Activated B cell treated with CpG ODN at 0.5 μM for 24 hours (primary cell): ENCODE measurements at regions not wholly inside any gene's neighbourhood (a gene's known extent, or its start where the extent isn't known, plus 50 kb on each side); places are given as distances from the start of the nearest gene placed in this dataset.

Source experiments
- ATAC-seq: fragments of 200-7000 bp; cut with Tn5 transposase; one replicate; pipeline ENCODE4 v1.10.0; 2021; ENCODE audit warnings: low read depth, mild to moderate bottlenecking, moderate library complexity
- CTCF ChIA-PET: fragments of 350-600 bp; sonication (Branson Sonifier 250); formaldehyde crosslinking; loops from one replicate; lab custom pipeline; 2021; ENCODE audit warnings: antibody characterized with exemption; lab: Charles Lee
- POLR2A ChIA-PET: fragments of 350-600 bp; sonication (Branson Sonifier 250); formaldehyde crosslinking; loops from one replicate; lab custom pipeline; 2021; ENCODE audit warnings: antibody characterized with exemption; lab: Charles Lee
- DNase-seq: peaks from one replicate; pipeline ENCODE4 v3.0.0; 2022
- H3K27ac Mint-ChIP-seq: one replicate; pipeline ENCODE4 v1.8.0; 2020; ENCODE audit warnings: mixed read lengths
- H3K27me3 Mint-ChIP-seq: one replicate; pipeline ENCODE4 v1.8.0; 2021; ENCODE audit warnings: mixed read lengths
- H3K36me3 Mint-ChIP-seq: one replicate; pipeline ENCODE4 v1.8.0; 2021; ENCODE audit warnings: low read depth, mixed read lengths
- H3K4me1 Mint-ChIP-seq: one replicate; pipeline ENCODE4 v1.8.0; 2021; ENCODE audit warnings: mixed read lengths
- H3K4me3 Mint-ChIP-seq: one replicate; pipeline ENCODE4 v1.8.0; 2020; ENCODE audit warnings: mild to moderate bottlenecking, mixed read lengths
- H3K9me3 Mint-ChIP-seq: one replicate; pipeline ENCODE4 v1.8.0; 2020; ENCODE audit warnings: mixed read lengths
- CTCF ChIP-seq: fragments of 200-600 bp; IDR thresholded peaks from one replicate; pipeline ENCODE4 v1.8.0; 2022; ENCODE audit warnings: antibody characterized with exemption, mild to moderate bottlenecking
- intact Hi-C: fragments of 100-400 bp; cut with micrococcal nuclease; formaldehyde crosslinking; loops from one replicate; pipeline ENCODE4 v1.15.1; 2024

GRCh38 chr3:124078953-124079911 is 87.3 kb upstream of the ROPN1 start:
- ATAC-seq (no peak), DNase-seq (no peak)
- CTCF ChIA-PET = interaction anchor here (0.8 to 1.4 kb wide), 3 partner anchors 46 to 471 kb away, joined by 3 to 4 read pairs (median 3); partner anchors contain the start of gene KALRN
- Mint-ChIP-seq H3K9me3 (no peaks in the 10 kb centered on the region), H3K4me1 (peaks cover 3% of the 10 kb centered on the region), H3K27me3 (peaks cover 17% of the 10 kb centered on the region), H3K4me3 (no peak overlapping the region), H3K36me3 (no peaks in the 10 kb centered on the region), H3K27ac (no peak overlapping the region)
- POLR2A ChIA-PET = no interaction called here
- peak; percentile 79 for TF ChIP-seq CTCF
- intact Hi-C loops = loop anchor here (1.0 to 2.0 kb wide), 2 partner anchors 61 to 426 kb away; no protein-coding TSS in a partner anchor

GRCh38 chr3:124079912-124080276 is 88.0 kb upstream of the ROPN1 start:
- ChIA-PET POLR2A (no interaction called here), CTCF (interaction anchor here (0.8 to 1.4 kb wide), 3 partner anchors 47 to 470 kb away, joined by 3 to 4 read pairs (median 3); partner anchors contain the start of gene KALRN)
- Mint-ChIP-seq H3K9me3 (no peaks in the 10 kb centered on the region), H3K27ac (no peak overlapping the region), H3K27me3 (peaks cover 17% of the 10 kb centered on the region), H3K4me3 (no peak overlapping the region), H3K4me1 (peaks cover 5% of the 10 kb centered on the region), H3K36me3 (no peaks in the 10 kb centered on the region)
- TF ChIP-seq CTCF = no peak
- DNase-seq (no peak), ATAC-seq (no peak)
- intact Hi-C loops = loop anchor here (1.0 to 10.0 kb wide), 3 partner anchors 62 to 475 kb away; no protein-coding TSS in a partner anchor

GRCh38 chr3:124082343-124082742 is 90.4 kb upstream of the ROPN1 start:
- intact Hi-C loops = loop anchor here (10.0 kb wide), 1 partner anchor 472 kb away; no protein-coding TSS in a partner anchor
- no peaks in the 10 kb centered on the region for H3K36me3 Mint-ChIP-seq
- no peak for TF ChIP-seq CTCF
- POLR2A ChIA-PET = no interaction called here
- CTCF ChIA-PET = interaction anchor here (1.0 to 1.3 kb wide), 2 partner anchors 50 to 458 kb away, joined by 3 read pairs; no protein-coding TSS in a partner anchor
- ATAC-seq (no peak), DNase-seq (no peak)
- peaks cover 7% of the 10 kb centered on the region for H3K27me3 Mint-ChIP-seq
- no peak overlapping the region for H3K27ac Mint-ChIP-seq
- no peak overlapping the region for H3K4me3 Mint-ChIP-seq
- peaks cover 5% of the 10 kb centered on the region for H3K4me1 Mint-ChIP-seq
- H3K9me3 Mint-ChIP-seq = no peaks in the 10 kb centered on the region

GRCh38 chr3:124084022-124084881 is 92.3 kb upstream of the ROPN1 start:
- peaks cover 13% of the 10 kb centered on the region for H3K27me3 Mint-ChIP-seq
- ChIA-PET POLR2A (no interaction called here), CTCF (no interaction called here)
- ATAC-seq (peak; percentile 25), DNase-seq (no peak)
- peaks cover 5% of the 10 kb centered on the region for H3K4me1 Mint-ChIP-seq
- TF ChIP-seq CTCF = no peak
- H3K4me3 Mint-ChIP-seq = no peak overlapping the region
- no peaks in the 10 kb centered on the region for H3K9me3 Mint-ChIP-seq
- H3K27ac Mint-ChIP-seq = no peak overlapping the region
- H3K36me3 Mint-ChIP-seq = no peaks in the 10 kb centered on the region
- intact Hi-C loops = loop anchor here (10.0 kb wide), 1 partner anchor 471 kb away; no protein-coding TSS in a partner anchor
